ENCODE measurements at regions not wholly inside any gene's neighbourhood (a gene's known extent, or its start where the extent isn't known, plus 50 kb on each side); places are given as distances from the start of the nearest gene placed in this dataset.

DNA sequence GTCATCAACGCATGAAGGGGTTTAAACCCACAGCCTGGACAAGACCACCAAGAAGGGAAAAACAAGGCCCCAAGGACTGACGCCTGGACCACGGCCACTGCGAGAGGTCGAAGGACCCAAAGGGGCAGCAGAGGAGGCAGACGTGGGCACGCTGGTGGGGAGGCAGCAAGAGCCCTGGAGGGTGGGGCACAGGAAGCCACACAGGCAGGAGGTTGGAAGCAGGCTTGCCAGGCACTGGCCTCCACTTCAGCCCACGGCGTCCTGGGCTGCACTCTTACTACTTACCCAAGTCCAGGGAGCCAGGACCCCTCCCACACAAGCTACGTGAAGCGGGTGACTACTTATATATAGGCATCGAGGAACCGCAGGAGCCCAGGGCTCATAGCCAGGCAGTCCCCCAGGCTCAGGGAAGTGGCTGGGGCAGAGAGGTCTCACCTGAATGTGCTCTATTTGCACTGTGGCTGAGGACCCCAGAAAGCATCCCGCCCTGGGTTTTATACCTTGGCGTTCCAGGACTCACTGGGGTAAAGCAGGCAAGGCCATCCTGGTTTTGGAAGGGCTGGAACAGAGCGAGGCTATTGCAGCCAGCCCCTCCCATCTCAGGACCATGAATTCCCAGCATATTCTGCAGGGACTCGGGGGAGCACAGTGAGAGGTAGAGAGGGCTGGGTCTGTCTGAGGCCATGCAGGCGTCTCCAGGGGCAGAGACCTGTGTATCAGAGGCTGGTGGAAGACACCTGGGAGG lies 113.8 kb upstream of the AFDN start:
- no peak for TF ChIP-seq MXI1 (conservative IDR thresholded peaks at IDR 0.05; ENCODE audit: poor library complexity, severe bottlenecking)
- no peak for TF ChIP-seq SMC3 (conservative IDR thresholded peaks at IDR 0.05; ENCODE audit: poor library complexity)
- no peak for TF ChIP-seq EZH2 (IDR thresholded peaks at IDR 0.05; ENCODE audit: borderline replicate concordance, insufficient read depth, low read length, poor library complexity, severe bottlenecking)
- TF ChIP-seq, protein P1, sequence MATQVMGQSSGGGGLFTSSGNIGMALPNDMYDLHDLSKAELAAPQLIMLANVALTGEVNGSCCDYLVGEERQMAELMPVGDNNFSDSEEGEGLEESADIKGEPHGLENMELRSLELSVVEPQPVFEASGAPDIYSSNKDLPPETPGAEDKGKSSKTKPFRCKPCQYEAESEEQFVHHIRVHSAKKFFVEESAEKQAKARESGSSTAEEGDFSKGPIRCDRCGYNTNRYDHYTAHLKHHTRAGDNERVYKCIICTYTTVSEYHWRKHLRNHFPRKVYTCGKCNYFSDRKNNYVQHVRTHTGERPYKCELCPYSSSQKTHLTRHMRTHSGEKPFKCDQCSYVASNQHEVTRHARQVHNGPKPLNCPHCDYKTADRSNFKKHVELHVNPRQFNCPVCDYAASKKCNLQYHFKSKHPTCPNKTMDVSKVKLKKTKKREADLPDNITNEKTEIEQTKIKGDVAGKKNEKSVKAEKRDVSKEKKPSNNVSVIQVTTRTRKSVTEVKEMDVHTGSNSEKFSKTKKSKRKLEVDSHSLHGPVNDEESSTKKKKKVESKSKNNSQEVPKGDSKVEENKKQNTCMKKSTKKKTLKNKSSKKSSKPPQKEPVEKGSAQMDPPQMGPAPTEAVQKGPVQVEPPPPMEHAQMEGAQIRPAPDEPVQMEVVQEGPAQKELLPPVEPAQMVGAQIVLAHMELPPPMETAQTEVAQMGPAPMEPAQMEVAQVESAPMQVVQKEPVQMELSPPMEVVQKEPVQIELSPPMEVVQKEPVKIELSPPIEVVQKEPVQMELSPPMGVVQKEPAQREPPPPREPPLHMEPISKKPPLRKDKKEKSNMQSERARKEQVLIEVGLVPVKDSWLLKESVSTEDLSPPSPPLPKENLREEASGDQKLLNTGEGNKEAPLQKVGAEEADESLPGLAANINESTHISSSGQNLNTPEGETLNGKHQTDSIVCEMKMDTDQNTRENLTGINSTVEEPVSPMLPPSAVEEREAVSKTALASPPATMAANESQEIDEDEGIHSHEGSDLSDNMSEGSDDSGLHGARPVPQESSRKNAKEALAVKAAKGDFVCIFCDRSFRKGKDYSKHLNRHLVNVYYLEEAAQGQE (IDR thresholded peaks at IDR 0.05; ENCODE audit: borderline replicate concordance), result no peak
- TF ChIP-seq EP300 (conservative IDR thresholded peaks at IDR 0.05; ENCODE audit: poor library complexity, severe bottlenecking), result no peak
- TF ChIP-seq, protein P2, sequence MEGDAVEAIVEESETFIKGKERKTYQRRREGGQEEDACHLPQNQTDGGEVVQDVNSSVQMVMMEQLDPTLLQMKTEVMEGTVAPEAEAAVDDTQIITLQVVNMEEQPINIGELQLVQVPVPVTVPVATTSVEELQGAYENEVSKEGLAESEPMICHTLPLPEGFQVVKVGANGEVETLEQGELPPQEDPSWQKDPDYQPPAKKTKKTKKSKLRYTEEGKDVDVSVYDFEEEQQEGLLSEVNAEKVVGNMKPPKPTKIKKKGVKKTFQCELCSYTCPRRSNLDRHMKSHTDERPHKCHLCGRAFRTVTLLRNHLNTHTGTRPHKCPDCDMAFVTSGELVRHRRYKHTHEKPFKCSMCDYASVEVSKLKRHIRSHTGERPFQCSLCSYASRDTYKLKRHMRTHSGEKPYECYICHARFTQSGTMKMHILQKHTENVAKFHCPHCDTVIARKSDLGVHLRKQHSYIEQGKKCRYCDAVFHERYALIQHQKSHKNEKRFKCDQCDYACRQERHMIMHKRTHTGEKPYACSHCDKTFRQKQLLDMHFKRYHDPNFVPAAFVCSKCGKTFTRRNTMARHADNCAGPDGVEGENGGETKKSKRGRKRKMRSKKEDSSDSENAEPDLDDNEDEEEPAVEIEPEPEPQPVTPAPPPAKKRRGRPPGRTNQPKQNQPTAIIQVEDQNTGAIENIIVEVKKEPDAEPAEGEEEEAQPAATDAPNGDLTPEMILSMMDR (IDR thresholded peaks at IDR 0.05; ENCODE audit: poor library complexity, severe bottlenecking), result no peak
- no peak for TF ChIP-seq TAF1 (IDR thresholded peaks at IDR 0.05; ENCODE audit: low read depth)
- TF ChIP-seq POLR2AphosphoS5 (IDR thresholded peaks at IDR 0.05), result no peak
- TF ChIP-seq RAD21 (conservative IDR thresholded peaks at IDR 0.05), result no peak
- Histone ChIP-seq H4K20me1 (ENCODE audit: insufficient read depth) (no peaks in the 10 kb centered on the region), H3F3A (ENCODE audit: insufficient read depth, low read length, poor library complexity, severe bottlenecking) (peaks cover 3% of the 10 kb centered on the region), H3K4me2 (ENCODE audit: low read length) (no peak overlapping the region), H3K79me2 (replicated peaks; ENCODE audit: insufficient read depth, low read length) (no peaks in the 10 kb centered on the region), H3K9me2 (ENCODE audit: insufficient read depth, low read length) (no peaks in the 10 kb centered on the region), H3K27me3 (ENCODE audit: insufficient read depth, low read depth, low read length) (no peaks in the 10 kb centered on the region), H3K9ac (ENCODE audit: low read length) (no peak overlapping the region), H3K36me3 (ENCODE audit: insufficient read depth, low read length) (no peaks in the 10 kb centered on the region), H3K4me3 (ENCODE audit: low read length) (no peak overlapping the region), H3K27ac (ENCODE audit: low read length) (no peak overlapping the region), H2AFZ (ENCODE audit: low read depth, low read length) (no peak overlapping the region), H3K9me3 (ENCODE audit: low read length) (no peaks in the 10 kb centered on the region)

DNA sequence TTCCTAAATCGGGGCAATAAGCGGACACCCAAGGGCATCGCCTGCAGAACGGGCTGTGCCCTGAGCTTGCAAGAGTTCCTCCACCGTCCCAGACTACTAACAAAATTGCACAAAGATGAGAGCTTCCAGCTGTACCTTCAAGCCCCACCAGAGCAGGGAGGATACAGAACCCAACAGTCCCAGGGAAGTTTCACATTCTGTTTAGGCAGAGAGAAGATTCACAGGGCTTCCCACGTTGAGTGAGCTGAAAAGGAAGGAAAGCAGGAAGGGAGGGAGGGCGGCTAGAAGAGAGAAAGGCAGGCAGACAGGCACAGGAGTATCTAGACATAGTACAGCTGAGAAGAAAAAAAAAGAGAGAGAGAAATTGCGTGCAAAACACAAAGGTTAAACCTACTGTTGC lies 112.6 kb upstream of the AFDN start:
- TF ChIP-seq TAF1 (IDR thresholded peaks at IDR 0.05; ENCODE audit: low read depth), result no peak
- TF ChIP-seq MXI1 (conservative IDR thresholded peaks at IDR 0.05; ENCODE audit: poor library complexity, severe bottlenecking), result no peak
- no peaks in the 10 kb centered on the region for H3K9me3 ChIP-seq (ENCODE audit: low read length)
- no peaks in the 10 kb centered on the region for H4K20me1 ChIP-seq (ENCODE audit: insufficient read depth)
- H3K9me2 ChIP-seq (ENCODE audit: insufficient read depth, low read length), result no peaks in the 10 kb centered on the region
- no peaks in the 10 kb centered on the region for H3K27me3 ChIP-seq (ENCODE audit: insufficient read depth, low read depth, low read length)
- no peak overlapping the region for H3K4me2 ChIP-seq (ENCODE audit: low read length)
- H3K79me2 ChIP-seq (replicated peaks; ENCODE audit: insufficient read depth, low read length), result no peaks in the 10 kb centered on the region
- peaks cover 3% of the 10 kb centered on the region for H3F3A ChIP-seq (ENCODE audit: insufficient read depth, low read length, poor library complexity, severe bottlenecking)
- H3K4me3 ChIP-seq (ENCODE audit: low read length), result no peak overlapping the region
- H3K27ac ChIP-seq (ENCODE audit: low read length), result no peak overlapping the region
- no peak overlapping the region for H2AFZ ChIP-seq (ENCODE audit: low read depth, low read length)
- no peak overlapping the region for H3K9ac ChIP-seq (ENCODE audit: low read length)
- H3K36me3 ChIP-seq (ENCODE audit: insufficient read depth, low read length), result no peaks in the 10 kb centered on the region
